NOMO-1 treated with dmso at 0.1 percent for 144 hours (cell line): ENCODE measurements at regions not wholly inside any gene's neighbourhood (a gene's known extent, or its start where the extent isn't known, plus 50 kb on each side); places are given as distances from the start of the nearest gene placed in this dataset.
"Not testable (repeated sequence)": the region's sequence is repeated elsewhere in the genome, so short reads cannot be mapped to it uniquely, and the experiment has no call there.

Experiments
- DNase-seq: peaks from one replicate; lab custom pipeline; 2025; ENCODE audit not compliant: unreplicated experiment; lab: John Stamatoyannopoulos, UW

DNA sequence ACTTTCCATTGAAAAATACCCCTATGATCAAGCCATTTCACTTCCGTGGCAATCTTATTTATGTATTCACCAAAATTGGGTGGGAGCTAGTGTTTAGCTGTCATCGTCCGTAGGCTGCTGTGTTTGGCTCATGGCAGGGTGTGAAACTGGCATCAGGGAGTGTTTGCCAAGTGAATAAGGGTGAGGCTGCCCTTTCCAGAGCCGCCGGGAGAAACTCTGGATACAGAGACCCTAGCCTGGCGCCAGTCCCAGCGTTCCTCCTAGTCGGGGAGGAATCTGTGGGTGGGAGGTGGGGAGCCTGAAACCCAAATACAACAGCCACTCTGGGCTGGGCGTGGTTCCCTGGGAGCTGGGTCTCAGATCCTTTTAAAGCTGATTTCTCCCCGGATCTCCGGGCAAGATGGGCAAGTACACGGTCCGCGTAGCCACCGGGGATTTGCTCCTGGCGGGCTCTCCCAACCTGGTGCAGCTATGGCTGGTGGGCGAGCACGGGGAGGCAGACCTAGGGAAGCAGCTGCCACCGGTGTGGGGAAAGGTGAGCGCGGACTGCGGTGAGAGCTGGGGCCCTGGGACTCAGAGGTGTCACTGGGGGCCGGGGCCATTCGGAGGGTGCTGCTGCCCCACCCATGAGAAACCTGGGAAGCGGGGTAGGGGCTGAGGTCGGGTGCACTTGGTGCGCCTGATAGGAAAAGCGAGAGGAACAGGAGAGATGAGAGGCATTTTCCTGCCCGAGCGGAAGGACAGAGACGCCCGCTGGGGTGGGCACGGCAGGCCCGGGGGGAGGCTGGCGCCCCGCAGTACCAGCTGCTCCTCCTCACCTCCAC lies 62.1 kb upstream of the TEKT1 start:
- DNase-seq, result no peak

DNA sequence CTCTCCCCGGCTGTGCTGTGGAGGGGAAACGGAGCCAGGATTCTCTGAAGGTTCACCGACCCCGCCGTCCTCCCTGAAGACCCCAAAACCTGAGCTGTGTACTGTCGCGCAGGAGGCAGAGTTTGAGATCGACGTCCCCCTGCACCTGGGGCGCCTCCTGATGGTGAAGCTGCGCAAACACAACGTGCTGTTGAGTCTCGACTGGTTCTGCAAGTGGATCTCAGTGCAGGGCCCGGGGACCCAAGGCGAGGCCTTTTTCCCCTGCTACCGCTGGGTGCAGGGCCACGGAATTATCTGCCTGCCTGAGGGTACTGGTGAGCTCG lies 62.6 kb upstream of the TEKT1 start:
- no peak for DNase-seq

DNA sequence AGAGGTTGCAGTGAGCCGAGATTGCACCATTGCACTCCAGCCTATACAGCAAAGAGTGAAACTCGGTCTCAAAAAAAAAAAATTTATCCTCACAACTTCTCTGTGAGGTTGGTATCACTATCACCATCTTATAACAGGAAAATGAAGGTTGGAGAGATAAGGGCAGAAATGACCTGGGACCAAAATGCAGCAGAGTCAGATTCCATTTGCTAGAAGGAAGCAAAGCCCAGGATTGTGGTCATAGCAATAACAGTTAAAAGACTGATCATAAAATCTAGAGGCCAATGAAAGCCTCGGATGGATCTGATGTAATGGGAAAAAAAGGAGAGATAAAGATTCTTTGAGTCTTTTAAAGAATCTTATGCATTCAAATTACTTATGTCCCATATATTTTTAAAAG lies 69.6 kb upstream of the TEKT1 start:
- no peak for DNase-seq

DNA sequence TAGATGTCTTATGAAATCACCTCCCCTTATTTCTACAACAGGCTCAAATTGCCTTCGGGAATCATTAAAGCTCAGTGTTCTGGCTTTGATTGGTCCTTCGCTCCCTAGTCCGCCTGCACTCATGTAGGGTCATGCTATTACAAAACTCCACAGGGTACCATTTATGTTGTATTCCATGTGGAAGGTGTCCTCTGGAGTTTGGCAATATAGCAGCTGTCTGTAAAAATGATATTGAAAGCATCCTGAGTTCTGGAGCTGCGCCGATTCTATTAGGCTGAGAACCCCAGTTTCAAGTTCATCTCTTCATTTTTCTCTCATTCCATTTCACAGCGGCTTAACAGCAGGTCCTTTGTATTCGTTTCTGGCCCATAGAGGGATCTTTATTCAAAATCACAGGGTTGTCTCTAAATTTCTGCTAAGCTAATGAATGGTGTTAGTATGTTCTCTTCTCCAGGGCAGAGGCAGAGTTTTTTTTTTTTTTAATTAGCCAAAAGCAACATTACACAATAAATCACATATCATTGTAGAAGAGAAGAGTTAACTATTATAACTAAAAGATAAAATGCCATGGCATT lies 71.9 kb upstream of the TEKT1 start:
- DNase-seq, result no peak

DNA sequence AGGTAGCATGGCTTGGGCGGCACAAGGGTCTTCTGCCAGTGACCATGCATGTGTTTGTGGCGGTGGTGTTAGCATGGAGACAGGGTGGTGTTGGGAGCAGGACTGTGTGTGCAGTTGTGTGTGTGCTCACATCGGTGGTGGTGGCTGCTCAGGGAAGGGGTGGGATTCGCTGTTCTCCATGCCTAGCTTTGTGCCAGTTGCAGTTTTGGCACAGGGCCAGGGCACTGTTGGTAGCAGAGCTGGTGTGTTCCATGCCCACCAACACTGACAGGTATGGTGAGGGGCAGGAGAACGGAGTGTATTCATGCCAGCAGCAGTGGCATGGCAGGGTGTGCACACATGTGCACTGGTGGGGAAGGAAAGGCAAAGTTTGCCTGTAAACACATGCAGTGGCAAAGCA lies 77.3 kb upstream of the TEKT1 start:
- no peak for DNase-seq

DNA sequence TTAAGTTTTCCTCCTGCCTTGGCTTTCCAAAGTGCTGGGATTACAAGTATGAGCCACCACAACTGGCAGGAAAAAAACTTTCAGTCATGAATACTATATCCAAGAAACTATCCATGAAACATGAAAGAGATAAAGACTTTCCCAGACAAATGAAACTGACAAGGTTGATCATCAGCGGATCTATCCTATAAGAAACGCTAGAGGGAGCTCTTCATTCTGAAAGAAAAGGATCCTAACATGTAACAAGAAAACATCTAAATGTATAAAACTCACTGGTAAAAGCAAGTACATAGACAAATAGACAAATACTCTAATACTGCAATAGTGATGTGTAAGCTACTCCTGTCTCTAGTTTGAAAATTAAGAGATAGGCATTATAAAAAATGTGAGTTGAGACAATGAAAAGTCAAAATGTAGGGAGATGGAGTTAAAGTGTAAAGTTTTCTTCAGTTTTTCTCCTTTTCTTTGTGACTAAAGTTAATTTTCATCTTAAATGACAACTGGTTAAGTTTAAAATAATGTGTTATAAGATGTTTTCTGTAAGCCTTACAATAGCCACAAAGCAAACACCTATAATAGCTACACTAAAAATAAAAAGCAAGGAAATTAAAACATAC lies 79.6 kb upstream of the TEKT1 start:
- DNase-seq, result no peak

DNA sequence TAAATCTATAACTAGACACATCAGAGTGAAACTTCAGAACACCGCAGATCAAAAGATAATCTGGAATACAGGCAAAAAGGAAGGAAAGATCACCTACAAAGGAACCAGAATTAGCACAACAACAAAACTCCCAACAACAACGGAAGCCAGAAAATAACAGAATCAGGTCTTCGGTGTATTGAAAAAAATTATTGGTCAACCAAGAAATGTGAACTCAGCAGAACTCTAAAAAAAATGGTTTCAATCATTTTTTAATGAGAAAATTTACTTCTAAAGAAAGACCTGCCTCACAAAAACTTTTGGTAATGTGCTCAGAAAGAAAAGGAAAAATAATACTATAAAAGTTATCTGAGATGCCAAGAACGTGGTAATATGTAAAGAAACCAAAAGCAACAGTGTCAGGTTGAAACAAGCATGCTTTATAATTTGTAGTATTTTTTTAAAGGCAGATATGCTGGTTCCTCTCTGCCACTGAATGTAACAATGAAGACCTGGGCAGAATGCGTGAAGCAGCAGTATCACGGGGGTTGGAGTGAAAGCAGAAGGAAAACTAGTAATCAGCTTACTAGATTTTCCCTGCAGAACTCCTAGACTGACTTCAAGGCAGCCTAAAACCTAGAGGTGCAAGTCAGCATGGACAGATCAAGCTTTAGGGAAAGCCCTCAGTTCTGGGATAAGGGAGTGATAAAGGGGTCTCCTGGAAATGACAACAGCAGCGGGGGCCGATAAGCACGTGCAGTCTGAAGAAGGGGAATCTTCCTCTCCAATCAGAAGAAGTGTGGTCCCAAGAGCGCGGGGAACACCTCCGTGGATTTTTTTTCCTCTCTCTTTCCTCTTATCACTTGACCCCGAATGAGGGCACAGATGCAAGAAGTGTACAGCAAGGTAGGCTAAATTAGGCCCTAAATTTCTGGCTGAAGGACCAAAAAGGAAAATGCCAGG lies 80.9 kb upstream of the TEKT1 start:
- DNase-seq, result no peak

DNA sequence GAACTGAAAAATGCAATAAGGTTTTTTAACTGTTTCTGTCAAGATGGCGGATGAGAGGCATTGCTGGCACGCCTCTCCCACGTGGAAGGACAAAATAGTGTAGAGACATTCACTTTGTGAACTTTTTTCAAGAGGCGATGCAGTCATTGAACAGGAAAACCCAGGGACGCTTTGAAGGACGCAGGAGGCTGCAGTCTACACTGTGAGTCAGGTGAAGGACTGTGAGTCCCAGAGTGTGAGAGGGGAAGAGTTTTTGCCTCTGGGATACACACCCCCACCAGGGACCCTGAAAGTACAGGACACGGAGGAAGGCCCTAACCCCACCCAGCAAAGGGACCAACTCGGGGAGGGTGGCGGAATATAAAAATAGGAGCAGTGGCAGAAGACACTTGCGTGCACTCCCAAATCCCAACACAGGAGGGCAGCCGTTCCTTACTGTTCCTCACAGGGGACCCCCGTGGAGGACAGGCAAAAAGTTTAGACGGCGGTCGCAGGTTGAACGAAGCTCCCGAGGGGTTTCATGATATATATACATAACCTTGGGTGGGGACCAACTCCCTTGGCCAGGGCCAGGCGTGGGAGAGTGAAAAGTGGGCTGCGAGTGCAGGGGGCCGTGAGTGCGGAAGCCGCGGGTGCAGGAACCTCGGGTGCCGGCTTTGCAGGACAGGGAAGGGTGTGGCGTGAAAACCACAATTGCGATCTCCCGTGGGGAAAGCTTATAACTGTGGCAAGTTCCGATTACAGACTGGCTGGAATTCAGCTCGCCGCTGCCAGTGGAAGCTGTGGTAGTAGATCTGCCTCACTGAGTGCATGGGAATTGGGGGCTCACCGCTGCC lies 82.0 kb upstream of the ALOX12 start:
- DNase-seq, result peak; percentile 28

DNA sequence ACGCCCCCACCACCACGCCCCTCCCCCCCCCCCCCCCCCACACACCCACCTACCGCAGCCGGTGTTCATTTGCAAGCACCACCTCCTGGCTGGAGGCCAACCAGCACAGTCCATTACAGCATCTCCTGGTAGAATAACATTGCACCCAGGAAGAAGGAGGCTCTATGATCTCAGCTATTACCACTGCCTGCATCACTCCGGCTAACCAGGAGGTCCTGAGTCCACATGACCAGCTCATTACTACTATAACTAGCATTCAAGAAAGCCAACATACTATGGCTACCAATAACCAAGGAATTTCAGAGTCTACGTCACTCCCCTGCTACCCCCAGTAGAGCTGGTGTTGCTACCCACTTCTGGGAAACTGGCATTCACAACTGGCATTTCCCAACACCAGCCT lies 81.1 kb upstream of the ALOX12 start:
- no peak for DNase-seq

DNA sequence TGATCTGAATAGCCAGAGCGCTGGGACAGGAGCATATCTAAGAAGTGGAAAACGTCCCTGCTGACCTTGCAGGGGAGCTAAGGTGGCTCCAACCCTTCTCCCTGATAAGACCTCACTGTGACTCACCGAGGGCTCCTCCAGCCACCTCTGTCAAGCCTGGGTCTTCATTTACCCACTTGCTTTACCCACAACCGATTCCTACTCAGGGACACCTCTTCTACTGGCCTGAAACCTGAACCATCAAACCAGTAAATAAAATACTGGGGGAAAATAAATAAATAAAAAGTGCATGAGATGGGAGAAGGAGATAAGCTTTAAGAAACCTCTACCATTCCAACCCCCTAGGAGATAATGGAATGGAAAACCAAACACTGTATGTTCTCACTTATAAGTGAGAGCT lies 80.2 kb upstream of the ALOX12 start:
- no peak for DNase-seq

DNA sequence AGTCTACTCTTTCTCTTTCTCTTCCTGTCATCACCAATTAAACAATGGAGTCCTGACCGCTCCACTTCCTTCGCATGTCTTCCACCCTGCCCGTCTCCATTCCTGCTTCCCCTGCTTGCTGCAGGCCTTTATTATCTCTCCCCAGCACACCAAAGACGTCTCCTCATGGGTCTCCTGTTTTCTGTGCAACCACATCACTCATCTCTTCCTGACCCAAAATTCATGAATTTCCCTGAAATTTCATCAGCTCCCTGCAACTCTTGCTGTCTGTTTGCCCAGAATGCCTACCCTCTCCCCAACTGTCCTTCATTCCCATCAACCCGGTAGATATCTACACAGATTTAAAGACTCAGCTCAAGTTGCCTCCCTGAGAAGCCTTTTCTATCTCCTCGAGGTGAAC lies 76.7 kb upstream of the ALOX12 start:
- DNase-seq, result no peak

DNA sequence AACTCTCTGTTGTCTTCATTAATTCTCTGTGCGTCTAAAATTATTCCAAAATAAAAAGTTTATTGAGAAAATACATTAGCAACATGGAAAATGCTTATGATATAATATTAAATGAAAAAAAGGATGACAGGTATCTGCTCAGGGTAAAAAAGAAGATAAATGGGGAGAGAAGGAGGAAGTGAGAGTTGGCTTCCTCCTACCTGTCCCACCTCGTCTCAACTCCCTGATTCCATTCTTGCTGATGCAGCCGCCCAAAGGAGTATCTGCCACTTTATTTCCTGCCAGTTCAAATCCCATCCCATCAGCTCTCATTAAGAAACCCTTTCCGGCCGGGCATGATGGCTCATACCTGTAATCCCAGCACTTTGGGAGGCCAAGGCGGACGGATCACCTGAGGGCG lies 72.5 kb upstream of the ALOX12 start:
- DNase-seq, result no peak

DNA sequence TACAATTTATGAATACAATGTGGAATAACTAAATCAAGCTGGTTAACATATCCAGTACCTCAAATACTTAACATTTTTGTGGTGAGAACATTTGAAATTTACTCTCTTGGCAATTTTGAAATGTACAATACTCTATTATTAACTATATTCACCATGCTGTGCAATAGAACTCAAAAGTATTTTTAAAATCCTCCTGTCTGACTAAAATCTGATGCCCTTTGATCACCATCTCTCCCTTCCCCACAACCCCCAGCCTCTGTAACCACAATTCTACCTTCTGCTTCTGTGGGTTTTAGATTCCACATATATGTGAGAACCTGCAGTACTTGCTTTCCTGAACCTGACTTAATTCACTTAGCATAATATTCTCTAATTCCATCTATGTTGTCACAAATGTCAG lies 71.6 kb upstream of the ALOX12 start:
- DNase-seq, result no peak

DNA sequence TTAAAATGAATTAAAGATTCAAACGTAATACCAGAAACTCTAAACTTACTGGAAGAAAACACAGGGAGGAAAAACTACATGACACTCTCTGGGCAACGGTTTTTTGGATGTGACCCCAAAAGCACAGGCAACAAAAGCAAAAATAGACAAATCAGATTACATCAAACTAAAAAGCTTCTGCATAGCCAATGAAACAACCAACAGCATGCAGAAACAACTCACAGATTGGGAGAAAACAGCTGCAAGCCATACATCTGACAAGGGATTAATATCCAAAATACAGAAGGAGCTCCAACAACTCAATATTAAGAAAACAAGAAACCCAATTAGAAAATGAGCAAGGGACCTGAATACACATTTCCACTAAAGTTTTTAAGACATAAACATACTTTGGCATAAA lies 69.2 kb upstream of the ALOX12 start:
- DNase-seq, result no peak

DNA sequence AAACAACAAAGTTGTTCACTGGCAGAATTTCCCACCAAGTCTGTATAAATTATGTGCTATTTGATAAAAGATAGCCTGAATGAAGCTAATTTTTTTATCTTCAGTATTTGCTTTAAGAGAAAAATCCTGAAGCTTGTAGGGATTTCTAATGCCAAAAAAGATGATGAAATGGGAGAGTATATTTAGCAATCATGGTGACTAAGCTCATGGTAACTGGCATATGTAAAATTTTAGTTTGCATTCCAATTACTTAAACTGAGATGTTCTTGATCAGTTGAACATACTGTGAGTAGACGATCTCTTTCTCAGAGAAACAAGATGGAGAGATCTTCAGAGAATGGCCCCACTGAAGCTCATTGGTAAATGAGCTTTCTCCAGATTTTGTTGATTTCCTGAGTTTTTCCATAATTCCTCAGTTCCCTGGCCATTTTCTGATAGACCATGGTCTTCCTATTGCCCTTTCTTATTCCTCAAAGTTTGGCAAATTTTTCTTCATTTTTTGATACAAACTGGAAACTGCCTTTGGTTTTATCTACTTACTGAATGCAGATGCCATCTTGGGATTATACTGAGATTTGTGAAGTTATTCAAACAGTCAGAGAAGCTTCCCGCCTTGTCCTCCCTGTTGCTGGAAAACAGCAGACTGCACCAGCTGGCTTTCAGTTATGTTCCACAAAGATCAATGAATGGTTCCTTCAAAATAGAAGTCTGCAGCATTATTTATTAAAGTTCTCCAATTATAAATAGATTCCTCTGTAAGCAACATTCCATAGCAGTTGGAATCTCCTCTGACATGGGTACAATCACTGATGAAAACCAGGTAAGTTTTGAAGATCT lies 68.3 kb upstream of the ALOX12 start:
- peak; percentile 19 for DNase-seq

DNA sequence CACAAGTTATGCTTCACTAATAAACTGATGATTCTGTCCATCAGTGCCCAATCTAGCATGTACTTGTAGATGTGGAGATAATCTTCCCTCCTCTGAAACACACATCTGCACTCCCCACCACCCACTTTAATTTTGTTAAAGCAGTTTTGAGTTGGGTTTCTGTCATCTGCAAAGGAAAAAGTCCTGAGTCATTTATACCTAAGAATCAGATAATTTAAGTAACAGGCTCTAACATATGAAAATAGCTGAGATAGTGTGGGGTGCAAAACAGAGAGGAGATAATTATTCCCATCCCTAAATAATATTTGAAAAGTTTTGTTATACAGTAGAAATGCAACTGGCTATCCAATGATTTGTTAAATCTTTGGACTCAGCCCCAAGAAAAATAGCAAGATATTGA lies 67.7 kb upstream of the ALOX12 start:
- no peak for DNase-seq

DNA sequence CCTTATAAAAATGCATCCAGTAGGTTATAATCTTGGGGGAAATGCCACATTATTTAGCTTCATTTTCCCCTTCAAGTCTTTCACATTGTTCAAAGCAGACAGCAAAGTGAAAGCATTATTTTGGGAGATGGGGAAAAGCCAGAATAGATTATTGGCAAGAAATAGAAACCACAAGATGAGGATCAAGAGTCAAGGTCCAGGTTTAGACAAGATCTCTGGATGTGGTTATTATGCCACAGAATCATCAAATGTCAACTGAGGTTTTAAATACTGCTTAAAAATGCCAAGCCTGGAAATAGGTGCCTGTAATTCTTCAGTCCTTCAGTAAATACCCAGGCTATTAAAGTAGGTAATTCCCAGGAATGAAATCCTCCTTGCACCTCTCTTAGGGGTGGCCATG lies 65.1 kb upstream of the ALOX12 start:
- DNase-seq, result no peak

DNA sequence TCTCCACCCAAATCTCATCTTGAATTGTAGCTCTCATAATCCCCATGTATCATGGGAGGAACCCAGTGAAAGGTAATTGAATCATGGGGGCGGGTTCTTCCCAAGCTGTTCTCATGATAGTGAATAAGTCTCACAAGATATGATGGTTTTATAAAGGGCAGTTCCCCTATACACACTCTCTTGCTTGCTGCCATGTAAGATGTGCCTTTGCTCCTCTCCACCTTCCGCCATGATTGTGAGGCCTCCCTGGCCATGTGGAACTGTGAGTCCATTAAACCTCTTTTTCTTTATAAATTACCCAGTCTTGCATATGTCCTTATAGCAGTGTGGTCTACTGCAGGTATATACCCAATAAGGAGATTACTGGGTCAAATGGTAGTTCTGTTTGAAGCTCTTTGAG lies 61.3 kb upstream of the ALOX12 start:
- DNase-seq, result not testable (repeated sequence)

DNA sequence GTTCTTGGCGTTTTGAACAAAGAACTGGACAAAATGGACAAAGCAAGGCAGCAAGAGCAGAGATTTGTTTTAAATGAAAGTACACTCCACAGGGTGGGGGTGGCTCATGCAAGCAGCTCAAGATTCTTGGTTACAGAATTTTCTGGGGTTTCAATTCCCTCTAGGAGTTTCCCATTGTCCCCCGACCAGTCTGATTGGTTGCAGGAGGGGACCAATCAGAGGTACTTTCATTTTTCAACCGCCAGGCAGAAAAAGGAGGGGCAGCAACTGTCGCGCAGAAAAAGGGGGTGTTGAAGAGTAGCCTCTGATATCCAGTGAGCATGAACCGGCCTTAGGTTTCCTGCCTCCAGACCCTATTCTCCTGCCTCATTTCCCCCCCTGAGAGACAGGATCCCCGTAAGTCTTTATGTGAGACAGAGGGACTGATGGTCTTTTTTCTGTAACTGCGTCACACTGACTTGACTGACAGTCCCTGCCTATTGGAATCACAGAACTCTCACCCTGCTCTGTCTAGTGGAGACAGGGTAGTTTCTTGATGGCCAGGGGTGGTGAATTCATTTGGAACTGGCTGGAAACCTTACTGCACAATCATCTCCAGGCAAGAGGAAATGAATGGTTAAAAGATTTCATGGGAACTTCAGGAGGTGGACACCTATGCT lies 59.4 kb upstream of the ALOX12 start:
- peak; percentile 81 for DNase-seq
